Left ventricle myocardium inferior (tissue), 1 donor: ENCODE measurements at regions not wholly inside any gene's neighbourhood (a gene's known extent, or its start where the extent isn't known, plus 50 kb on each side); places are given as distances from the start of the nearest gene placed in this dataset.

ENCODE experiments used
- DNase-seq: peaks from one replicate; pipeline ENCODE4 v3.0.0-alpha.2; 2020
- H3K27ac ChIP-seq: fragments of 200-600 bp; replicated peaks from 2 replicates; pipeline ENCODE4 v1.8.0; 2021
- H3K27me3 ChIP-seq: fragments of 200-600 bp; 2 replicates; pipeline ENCODE4 v1.8.0; 2021; ENCODE audit warnings: low read depth
- H3K36me3 ChIP-seq: fragments of 200-600 bp; 2 replicates; pipeline ENCODE4 v1.8.0; 2021
- H3K4me1 ChIP-seq: fragments of 200-600 bp; 2 replicates; pipeline ENCODE4 v1.8.0; 2021
- H3K4me3 ChIP-seq: fragments of 200-600 bp; 2 replicates; pipeline ENCODE4 v1.8.0; 2021; ENCODE audit warnings: mild to moderate bottlenecking, moderate library complexity
- H3K9me3 ChIP-seq: fragments of 200-600 bp; replicated peaks from 2 replicates; pipeline ENCODE4 v1.8.0; 2021
- intact Hi-C: fragments of 100-400 bp; cut with micrococcal nuclease; formaldehyde crosslinking; loops from one replicate; pipeline ENCODE4 v1.11.0; 2022
- TF ChIP-seq, protein P1 (sequence below): fragments of 200-600 bp; IDR thresholded peaks from 2 replicates; pipeline ENCODE4 v1.8.0; 2021; ENCODE audit warnings: antibody characterized with exemption, mild to moderate bottlenecking, borderline replicate concordance
- donor health status: DM: no; HTN: yes; CAD: no; lungs with severe emphysema.

- Histone ChIP-seq H3K4me3 (no peak overlapping the region), H3K36me3 (no peaks in the 10 kb centered on the region), H3K4me1 (no peaks in the 10 kb centered on the region), H3K27ac (no peak overlapping the region), H3K9me3 (peaks cover 16% of the 10 kb centered on the region), H3K27me3 (no peaks in the 10 kb centered on the region)
- TF ChIP-seq, protein P1, sequence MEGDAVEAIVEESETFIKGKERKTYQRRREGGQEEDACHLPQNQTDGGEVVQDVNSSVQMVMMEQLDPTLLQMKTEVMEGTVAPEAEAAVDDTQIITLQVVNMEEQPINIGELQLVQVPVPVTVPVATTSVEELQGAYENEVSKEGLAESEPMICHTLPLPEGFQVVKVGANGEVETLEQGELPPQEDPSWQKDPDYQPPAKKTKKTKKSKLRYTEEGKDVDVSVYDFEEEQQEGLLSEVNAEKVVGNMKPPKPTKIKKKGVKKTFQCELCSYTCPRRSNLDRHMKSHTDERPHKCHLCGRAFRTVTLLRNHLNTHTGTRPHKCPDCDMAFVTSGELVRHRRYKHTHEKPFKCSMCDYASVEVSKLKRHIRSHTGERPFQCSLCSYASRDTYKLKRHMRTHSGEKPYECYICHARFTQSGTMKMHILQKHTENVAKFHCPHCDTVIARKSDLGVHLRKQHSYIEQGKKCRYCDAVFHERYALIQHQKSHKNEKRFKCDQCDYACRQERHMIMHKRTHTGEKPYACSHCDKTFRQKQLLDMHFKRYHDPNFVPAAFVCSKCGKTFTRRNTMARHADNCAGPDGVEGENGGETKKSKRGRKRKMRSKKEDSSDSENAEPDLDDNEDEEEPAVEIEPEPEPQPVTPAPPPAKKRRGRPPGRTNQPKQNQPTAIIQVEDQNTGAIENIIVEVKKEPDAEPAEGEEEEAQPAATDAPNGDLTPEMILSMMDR = no peak
- no peak for DNase-seq
- intact Hi-C loops = no loop called here
Observed at GRCh38 chr18:78494204-78495085, 485.2 kb upstream of the SALL3 start.

DNA sequence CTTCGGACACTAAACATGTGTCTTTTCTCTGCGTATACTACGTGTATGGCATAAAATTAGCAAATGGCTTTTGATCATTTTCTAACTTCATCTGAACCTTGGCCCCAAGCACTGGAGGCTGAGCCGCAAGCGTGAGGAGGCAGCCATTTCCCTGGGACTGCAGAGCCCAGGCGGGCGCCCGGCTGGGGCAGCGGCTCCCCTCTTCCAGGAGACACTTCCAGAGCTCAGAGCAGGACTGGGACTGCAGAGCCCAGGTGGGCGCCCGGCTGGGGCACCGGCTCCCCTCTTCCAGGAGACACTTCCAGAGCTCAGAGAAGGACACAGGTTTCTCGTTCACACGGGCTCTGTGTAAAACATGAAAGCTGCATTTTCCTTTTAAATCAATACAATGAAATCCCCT, 484.1 kb upstream of the SALL3 start:
- intact Hi-C loops = no loop called here
- H3K36me3 ChIP-seq = no peaks in the 10 kb centered on the region
- peaks cover 16% of the 10 kb centered on the region for H3K9me3 ChIP-seq
- H3K27ac ChIP-seq = no peak overlapping the region
- no peaks in the 10 kb centered on the region for H3K4me1 ChIP-seq
- H3K4me3 ChIP-seq = no peak overlapping the region
- H3K27me3 ChIP-seq = no peaks in the 10 kb centered on the region
- no peak for DNase-seq
- TF ChIP-seq, protein P1 = no peak

- DNase-seq = peak; percentile 24
- H3K4me3 ChIP-seq = no peak overlapping the region
- peaks cover 11% of the 10 kb centered on the region for H3K9me3 ChIP-seq
- H3K36me3 ChIP-seq = no peaks in the 10 kb centered on the region
- intact Hi-C loops = no loop called here
- no peak overlapping the region for H3K27ac ChIP-seq
- TF ChIP-seq, protein P1 = no peak
- no peaks in the 10 kb centered on the region for H3K4me1 ChIP-seq
- no peaks in the 10 kb centered on the region for H3K27me3 ChIP-seq
Observed at GRCh38 chr18:78496079-78496478, 483.5 kb upstream of the SALL3 start.

DNA sequence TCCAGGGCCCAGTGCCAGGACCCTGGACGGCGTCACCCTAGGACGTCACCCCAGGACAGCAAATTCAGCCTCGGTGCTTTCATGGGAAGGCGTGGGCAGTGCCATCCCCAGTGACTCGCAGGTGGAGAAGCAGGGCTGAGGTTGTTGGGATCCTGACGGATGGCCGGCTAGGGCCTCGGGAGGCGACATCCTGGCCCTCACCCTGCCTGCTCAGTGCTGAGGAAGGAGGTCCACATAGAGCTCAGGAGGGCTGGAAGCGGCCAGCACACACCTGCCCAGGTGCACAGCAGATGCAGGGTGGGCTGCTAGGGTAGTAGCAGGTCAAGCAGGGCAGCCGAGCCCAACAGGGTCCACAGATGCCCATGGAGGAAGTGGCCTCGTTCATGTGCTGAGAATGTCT, 482.0 kb upstream of the SALL3 start:
- H3K27ac ChIP-seq = no peak overlapping the region
- no peak for DNase-seq
- H3K9me3 ChIP-seq = no peaks in the 10 kb centered on the region
- H3K4me1 ChIP-seq = no peaks in the 10 kb centered on the region
- H3K4me3 ChIP-seq = no peak overlapping the region
- H3K36me3 ChIP-seq = no peaks in the 10 kb centered on the region
- no peaks in the 10 kb centered on the region for H3K27me3 ChIP-seq
- TF ChIP-seq, protein P1 = no peak
- intact Hi-C loops = no loop called here

DNA sequence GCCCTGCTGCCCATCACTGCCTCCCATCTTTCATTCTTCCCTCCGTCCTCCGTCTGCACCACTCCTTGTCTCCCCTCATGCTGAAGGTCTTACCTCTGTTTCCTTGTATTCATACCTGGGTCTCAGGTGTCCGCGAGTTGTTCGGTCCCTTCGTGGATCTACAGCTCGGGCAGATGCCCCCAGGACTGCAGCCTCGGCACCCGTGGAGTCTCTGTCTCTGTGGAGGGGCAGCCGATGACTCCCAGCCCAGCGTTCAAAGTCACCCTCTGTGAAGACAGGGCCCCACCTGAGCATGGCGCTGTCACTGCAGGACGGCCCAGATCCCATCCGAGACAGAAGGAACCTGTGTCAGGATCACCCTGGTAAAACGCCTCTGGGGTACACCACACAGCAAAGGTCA, 480.0 kb upstream of the SALL3 start:
- TF ChIP-seq, protein P1 = no peak
- no peaks in the 10 kb centered on the region for H3K27me3 ChIP-seq
- H3K36me3 ChIP-seq = no peaks in the 10 kb centered on the region
- H3K4me3 ChIP-seq = no peak overlapping the region
- no peaks in the 10 kb centered on the region for H3K4me1 ChIP-seq
- intact Hi-C loops = no loop called here
- no peaks in the 10 kb centered on the region for H3K9me3 ChIP-seq
- no peak overlapping the region for H3K27ac ChIP-seq
- DNase-seq = no peak
